ENCODE measurements at regions not wholly inside any gene's neighbourhood (a gene's known extent, or its start where the extent isn't known, plus 50 kb on each side); places are given as distances from the start of the nearest gene placed in this dataset.

DNA sequence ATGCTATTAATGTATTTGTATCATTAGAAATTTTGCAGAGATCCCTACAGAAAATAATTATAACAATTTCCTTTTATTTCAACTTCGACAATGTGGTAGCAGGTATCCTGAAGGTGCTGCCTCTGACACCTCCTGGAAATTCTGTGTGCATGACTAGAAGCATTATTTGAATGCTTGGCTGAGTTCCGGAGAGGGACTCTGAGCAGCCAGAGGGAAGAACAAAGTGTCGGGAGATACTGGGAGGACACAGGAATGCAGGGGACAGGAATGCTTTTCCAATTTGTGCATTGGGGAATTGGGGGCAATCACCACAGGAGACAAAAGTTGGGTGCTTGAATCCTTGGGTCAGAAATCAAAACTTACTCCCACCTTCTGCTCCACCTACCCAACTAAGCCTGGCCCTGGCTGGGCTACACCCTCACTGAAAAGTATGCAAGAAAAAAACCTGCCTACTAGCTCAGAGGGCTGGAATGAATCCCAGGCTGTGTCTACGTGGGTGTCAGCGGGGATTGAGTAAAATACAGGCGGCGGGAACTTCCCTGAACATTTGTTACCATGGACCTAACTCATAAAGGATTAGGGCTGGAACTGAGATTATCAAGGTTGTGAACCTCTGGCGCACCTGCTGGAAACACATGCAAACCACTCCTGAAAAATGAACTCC, 299.3 kb downstream of the SOX11 start:
- DNase-seq: no peak

DNA sequence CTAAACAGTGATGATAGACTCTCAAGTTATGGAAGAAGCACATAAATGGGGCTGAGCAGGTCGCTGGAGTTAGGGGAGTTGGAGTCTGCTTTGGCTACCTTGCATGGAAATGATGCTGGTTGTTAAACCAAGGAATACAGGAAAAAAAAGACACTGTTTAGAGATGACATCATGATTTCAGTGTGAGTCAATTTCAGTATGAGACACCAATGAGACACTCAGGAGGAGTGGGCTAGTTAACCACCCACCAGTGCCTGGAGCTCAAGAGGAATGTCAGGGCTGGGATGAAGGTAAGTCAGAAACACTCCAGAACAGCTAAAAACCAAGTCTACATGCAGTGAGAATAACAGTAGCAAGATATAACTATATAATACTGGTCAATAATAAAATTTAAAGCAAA, 303.6 kb downstream of the SOX11 start:
- DNase-seq: no peak

DNA sequence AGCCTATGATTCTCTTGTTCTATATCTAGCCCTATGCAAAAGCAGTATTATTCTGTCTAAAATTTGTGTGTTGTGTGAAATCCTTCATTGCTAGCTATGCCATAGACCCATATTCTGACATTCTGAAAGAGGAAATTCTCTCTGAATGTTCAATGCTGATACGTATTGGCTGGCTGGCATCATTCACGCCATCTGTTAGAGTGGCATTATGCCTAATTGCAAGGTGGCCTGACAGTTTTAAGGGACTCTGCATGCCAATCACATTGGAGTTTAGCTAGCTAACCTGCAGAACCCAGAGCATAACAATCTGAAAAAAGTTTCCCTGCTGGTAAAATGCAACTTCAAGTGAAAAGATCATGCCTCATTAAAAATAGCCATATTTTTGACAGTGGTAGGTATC, 316.0 kb downstream of the SOX11 start:
- no peak for DNase-seq

DNA sequence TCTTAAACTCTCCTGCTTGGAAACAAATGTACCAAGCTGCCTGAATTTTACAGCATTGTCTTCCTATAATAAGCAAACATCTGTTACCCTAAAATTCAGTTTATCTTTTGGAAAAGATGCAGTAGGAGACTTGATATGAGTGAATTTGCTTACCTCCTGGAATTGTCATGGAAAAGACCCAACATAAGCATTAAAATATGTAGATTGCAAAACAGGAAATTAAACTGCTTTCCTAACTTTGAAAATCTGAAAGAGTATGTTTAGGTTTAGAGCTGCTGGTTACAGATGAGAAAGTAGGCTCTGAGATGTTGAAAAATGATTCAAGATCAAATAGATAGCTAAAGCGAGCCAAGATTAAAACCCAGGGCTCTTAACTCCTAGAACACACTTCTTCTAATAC, 316.5 kb downstream of the SOX11 start:
- no peak for DNase-seq

DNA sequence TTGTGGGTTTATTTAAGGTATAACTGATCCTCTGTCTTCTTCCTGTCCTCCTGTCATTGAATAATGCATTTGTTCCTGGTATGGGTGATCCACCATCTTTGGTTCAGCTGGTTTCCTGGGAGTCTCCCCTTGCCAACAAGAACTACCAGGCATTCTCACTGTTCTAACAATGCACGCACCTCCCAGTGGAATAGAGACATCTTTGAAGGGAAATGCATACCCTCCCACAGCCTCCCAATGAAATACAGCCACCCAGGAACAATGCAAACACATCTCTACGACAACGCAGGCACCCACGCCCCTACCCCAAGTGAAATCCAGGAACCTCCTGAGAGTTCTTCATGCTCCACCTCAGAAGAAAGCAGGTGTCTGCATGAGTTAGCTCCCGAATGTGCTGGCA, 318.0 kb downstream of the SOX11 start:
- DNase-seq: no peak

DNA sequence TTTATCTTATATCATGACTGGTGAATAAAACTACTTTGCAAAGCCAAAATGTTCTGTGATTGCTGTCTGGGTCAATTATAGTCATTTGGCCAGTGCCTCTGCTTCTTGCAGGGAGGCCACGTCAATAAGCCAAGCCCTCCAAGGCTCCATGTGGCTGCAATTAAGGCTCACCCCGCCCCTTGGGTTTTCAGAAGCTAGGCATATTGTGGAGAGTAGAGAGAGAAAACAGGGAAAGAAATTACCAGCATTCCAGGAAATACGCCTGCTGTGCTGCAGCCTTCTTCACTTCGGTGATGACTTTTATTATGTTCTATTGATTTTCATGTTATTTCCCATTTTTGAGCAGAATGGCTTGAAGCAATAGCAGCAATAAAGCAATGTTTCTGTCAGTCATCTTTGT, 319.7 kb downstream of the SOX11 start:
- no peak for DNase-seq

DNA sequence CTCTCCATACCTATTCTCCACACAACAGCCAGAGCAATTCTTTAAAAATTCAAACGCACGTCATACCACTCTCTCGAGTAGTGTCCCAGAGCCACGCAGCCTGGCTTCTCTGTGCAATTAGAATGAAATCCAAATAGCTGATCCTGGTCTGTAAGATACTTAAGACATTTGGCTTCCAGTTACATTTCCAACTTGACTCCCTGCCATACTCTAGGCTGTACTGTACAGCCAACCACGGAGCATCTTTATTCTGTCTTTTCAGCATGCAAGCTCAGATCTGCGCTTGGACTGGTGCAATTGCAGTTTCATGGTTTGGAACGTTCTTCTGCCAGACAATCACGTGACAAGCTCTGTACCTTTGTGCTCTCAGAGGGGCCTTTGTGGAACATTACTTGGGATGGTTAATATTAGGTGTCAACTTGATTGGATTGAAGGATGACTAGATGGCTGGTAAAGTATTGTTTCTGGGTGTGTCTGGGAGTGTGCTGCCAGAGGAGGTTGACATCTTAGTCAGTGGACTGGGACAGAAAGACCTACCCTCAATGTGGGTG, 325.6 kb downstream of the SOX11 start:
- no peak for DNase-seq

DNA sequence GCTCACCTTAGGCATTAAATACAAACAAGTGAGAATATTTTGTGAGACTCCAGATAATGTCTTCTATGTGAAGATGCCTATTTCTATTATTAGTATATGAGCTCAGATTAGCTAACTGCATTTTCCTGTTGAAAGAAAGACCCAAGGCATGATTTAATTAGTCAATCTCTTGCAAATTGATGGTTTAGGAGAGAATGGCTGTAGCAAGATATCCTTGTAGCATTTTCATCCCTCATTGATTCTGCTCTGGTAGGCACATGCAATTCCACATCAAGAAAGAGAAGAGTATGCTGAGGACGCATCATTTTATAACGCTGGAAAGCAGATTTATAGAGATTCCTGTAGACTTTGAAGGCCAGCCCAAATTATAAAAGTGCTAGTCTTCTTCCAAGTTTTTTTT, 332.0 kb downstream of the SOX11 start:
- DNase-seq: no peak

DNA sequence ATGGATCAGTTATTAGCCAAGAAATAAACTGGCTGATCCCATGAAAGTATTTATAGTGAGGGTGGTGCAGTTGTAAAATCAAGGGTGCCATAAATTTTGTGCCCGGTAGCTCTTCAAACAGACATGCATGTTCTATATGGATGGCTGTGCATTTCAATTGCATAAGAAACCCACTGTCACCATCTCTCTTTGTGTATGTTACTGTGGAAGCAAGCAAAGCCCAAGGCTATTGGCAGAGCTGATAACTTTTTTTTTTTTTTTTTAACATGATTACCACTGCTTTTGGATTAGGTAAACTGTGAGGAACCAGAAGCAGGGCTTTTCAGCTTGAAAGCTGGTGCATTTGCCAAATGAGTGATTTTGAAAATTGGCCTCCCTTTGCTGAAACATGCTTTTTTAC, 332.6 kb downstream of the SOX11 start:
- DNase-seq: no peak

DNA sequence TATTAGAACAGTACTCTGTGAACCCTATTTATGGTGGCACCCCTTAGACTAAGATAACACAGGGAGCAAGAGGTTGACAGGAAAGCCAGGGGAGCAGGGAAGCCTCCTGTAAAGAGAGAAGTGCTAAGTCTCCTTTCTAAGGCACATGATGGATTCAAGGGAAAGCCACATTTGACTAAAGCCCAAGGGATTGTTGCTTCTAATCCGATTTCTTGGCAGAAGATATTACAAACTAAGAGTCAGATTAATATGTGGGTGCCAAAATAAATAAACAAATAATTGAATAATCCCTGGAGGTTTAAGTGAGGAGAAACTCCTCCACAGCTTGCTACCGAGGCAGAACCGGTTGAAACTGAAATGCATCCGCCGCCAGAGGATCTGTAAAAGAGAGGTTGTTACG, 333.2 kb downstream of the SOX11 start:
- no peak for DNase-seq

DNA sequence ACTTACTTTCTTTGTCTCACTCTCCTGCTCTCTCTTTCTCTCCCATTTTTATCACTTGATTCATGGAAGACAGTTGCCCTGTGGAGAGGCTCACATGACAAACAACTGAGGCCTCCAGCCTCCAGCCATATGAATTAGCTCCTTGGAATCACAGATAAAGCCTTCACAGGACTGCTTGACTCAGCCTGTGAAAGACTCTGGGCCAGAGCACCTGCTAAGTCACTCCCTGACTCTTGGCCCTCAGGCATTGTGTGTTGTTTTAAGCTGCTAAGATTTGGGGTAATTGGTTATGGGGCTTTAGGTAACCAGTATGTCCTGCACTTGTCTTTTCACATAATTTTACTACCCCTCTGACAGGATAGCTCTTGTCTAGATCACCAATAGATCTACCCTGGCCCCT, 334.9 kb downstream of the SOX11 start:
- DNase-seq: no peak

DNA sequence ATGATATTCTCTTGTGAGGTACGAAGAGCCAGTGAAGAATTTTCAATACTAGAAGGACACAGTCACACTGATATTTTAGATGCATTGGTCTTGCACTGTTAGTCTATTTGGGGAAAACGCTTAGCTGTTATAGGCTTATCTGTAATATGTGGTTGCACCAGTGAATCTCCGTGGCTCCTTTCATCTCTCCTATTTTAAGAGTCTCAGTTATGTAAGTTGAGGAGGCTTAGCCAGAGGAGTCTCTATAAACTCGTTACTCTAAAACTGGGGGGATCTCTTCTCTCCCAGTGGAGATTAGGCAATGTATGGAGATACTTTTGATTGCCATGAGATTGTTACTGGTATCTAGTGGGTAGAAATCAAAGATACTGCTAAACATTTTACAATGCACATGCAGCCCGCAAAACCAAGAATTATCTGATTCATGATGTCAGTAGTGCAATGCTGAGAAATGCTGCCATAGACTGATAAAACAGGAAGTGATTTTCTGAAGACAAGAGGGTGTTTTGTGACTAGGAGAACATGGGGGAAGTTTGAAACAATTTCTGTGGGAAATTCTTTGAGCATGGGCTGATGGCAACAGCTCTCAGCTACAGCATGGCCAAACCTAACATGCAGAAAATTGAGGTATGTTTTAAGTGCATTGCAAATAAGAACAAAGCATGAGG, 339.1 kb downstream of the SOX11 start:
- no peak for DNase-seq

DNA sequence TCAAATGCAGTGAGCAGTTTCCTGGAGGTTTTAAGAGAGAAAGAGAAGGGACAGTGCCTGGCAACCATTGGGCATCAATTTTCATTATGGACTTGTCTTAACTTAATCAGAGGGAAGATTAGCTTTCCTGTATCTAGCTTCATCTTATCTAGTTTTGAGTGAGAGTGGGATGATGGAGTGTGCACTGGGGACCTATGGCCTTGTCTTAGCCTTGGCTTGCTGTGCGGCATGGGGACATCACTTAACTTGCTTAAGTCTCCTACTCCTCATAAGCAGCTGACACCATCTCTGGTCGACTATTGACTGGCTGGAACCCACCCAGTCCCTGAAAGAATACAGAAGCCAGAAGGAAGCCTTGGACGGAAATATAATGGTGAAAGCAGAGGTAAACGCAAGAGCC, 344.0 kb downstream of the SOX11 start:
- DNase-seq: no peak

DNA sequence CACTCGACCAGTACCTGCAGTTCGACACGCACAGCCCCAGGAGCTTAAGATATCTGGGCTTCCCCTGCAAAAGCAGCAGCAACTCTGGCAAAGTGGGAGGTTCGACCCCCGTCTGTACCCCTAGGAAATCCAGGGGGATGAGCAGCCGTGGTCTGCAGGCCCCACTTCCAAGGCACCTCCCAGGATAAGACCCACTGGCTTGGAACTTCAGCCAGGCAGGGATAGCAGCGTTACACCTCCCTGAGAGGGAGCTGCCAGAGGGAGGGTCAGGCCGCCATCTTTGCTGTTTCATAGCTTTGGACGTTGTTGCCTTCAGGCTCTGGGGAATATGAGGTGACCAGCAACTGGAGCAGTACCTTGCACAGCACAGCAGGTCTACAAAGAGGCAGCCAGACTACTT, 351.1 kb downstream of the SOX11 start:
- DNase-seq: no peak

DNA sequence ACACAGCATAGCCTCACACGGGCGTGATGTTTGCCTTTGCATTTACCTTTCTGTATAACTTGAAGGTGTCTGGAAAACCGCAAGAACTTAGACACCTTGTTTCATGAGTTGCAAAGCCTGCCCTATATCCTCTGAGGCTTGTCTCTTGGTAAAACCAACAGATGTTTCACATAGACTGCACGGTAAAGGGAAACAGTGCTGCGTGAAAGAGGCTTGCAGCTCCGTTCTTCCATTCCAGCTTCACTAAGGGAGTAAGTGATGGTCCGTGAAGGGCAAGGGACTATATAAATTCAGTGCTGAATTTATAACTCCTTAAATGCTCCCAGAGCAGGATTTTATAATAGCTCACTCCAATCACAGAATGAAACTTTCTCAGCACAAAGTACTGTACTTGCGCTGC, 360.5 kb downstream of the SOX11 start:
- no peak for DNase-seq

DNA sequence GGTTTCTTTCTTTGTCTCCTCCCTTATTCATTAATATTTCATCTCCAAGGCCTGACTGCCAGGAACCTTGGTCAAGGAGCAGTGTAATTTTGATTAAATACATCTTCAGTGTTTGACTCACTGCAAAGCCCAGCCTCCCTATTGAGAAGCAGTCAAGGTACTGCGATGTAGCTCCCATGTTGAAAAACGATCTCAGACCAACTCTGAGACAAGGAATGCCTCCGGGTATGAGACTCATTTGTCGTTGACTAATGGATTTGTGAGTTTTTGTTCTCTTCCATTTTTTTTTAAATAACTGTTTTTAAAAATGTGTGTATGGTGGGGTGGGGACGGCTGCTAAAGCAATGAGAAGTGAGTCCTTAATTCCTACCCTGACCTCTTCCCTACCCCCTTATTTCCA, 361.6 kb downstream of the SOX11 start:
- no peak for DNase-seq

DNA sequence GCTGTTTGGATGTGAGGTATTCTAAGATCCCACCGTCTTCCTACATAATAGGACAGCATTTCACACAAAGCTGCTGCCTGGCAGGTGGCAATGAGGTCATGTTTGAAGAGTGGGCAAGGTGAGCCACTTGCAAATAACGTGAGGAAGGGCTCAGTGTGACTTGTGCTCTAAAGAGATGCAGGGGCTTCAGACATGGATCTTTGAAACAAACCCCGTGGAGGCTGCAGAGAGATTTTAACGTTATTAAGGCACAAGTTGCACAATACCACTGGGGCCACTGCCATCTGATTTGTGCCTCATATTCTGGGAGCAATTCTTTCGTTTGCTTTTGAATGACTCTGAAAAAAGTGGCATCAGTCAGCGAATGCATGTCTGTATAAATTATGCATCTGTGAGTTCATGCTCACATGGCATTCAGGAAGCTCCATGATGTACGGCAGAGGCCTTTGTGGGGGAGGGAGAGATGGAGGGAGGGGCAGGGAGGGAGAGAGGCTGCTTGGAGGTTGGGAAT, 362.0 kb downstream of the SOX11 start:
- no peak for DNase-seq

DNA sequence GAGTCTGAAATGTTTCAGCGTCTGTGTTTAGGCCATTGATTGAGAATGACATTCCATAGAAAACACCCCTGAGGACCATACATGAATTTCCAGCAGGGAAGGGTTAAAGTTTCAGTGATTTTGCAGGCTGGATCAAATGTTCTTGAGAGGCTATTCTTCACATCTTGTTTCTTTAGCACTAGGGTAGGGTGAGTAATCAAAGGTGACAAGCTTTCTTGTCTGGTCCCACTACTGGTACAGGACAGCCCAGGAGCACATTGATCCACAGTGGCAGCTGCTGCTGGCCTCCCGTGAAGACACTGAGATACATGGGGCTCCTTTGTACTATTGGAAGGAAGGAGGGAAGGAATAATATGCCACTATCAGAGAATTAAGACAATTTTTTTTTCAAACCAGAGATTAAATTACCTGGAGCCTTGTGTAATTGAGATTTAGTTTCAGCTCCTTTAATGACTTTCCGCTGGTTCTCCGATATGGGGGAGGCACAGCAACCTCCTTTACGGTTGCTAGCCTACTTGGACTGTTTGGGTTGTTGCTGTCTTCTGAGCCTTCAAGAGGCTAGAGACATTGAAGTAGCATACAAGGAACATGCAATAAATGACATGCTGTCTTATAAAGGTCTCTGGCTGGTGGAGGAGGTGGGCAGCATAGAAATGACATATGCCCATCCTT, 368.9 kb downstream of the SOX11 start:
- no peak for DNase-seq

DNA sequence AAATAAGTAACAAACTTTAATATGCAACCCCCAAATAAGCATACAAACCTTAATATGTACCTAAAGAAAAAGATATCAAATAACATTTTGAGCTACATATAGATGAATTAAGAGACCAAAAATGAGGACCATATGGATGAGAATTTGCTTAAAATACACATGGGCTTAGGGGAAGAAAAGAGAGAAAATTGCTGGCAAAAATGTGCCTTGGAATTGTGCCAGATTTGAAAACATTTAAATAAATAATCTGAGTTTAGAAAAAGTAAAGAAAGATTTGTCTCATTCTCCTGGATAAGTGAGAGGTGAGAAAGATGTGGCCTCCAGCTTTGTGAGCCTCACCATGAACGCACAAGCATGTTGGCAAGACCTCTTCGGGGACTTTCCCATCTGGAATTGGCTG, 372.6 kb downstream of the SOX11 start:
- no peak for DNase-seq

DNA sequence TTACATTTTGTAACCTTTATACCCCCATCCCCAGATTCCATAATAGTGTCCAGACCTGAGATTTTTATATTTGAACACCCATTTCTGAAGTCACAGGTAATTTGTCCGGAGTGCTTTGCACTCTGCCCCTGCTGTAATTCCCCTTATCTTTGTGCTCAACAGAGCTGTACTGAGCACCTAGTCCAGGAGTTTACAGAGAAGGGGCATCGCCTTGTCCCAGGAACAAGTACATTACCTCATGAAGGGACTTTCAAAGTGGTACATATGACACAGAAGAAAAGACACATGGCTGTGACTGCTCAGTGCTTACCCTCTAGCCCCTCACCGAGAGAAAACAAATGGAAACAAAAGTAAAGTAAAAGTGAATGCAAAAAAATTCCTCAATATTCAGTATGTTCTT, 373.5 kb downstream of the SOX11 start:
- no peak for DNase-seq

DNA sequence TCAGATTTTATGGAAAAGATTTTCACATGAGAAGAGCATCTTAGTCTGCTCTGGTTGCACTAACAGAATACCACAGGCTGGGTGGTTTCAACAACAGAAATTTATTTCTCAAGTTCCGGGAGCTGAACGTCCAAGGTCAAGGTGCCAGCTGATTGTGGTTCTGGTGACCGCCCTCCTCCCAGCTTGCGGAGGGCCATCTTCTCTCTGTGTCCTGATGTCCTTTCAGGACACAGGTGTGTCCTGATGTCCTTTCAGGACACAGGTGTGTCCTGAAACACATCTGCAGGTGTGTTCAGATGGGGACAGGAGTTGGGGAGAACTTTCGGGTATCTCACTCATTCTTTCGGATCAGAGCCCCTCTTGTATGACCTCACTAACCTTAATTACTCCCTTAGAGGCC, 374.9 kb downstream of the SOX11 start:
- DNase-seq: no peak

DNA sequence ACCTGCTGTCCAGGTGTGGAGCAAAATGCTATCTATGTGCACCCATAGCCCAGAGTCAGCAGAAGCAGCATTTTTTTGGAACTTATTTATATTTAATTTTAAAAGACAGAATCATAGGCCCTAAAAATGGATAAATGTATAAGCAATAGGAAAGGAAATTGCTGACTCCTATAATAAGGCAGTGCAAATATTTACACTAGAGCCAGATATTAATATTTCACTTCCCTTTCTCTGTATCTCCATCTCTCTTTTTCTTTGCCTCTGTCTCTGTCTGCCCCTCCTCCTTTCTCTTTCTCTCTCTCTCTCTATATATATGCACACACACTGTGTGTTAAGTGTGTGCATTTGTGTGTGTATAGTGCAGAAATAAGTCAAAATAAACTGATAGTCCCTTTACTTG, 375.6 kb downstream of the SOX11 start:
- DNase-seq: no peak

DNA sequence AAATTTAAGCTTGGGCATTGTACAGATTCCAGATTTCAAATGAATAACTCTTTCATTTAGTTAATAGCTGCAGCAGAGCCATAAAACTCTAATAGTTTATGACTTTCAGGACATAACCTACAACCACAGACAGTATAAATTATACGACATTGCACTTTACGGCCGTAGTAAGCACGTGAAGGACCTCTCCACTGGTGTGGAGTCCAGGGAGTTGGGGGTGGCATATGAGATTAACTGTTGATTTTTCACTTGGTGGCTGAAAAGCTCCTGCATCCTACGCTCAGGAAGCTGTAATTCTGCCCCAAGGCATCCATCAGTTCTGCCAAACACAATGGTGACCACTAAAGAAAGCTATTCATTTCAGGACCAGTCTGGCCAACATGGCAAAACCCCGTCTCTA, 376.2 kb downstream of the SOX11 start:
- DNase-seq: no peak

DNA sequence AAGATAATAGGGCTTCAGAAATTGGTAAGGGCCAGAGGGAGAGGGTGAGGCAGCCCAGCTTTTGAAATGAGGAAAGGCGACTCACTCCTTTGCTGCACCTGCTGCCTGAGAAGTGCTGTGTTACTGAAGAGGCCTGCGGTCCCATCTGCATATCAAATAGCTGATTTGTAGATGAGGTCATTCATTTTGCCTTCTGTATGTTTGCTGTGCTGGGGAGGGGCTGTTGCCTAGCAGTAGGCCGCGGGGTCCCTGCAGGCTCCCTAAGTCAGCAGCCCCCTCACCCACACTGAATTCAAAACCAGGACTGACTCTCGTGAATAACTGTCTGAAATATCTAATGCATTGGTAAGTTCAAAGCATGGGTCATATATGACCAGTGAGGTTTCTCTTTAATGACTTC, 377.2 kb downstream of the SOX11 start:
- DNase-seq: peak; percentile 91

Data from NCI-H1436 treated with DMSO at 0.1 percent for 48 hours (cell line).